ENCODE measurements at regions not wholly inside any gene's neighbourhood (a gene's known extent, or its start where the extent isn't known, plus 50 kb on each side); places are given as distances from the start of the nearest gene placed in this dataset.

DNA sequence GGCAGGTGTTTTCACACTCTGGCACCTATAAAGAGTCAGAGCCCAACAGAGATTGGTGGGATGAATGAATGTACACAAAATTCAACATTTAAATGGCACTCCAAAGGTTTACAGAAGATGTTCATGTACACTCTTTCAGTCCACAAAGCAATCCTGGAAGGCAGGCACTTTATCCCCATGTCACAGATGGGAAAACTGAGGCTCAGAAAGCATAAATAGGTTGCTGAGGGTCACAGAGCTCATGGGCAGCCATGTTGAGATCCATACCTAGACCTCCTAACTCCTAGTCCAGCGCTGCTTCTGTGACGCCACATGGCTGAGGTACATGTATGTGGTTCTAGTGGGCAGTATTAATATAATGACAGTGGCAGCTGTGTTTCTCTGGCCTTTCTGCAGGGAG lies 157.7 kb upstream of the LHX1 start:
- Histone ChIP-seq H3K27me3 (ENCODE audit: control insufficient read depth in 1 of 2, insufficient read depth in 2 of 2, low read length in 1 of 2) (no peaks in the 10 kb centered on the region), H3K36me3 (ENCODE audit: control insufficient read depth in 1 of 2, insufficient read depth in 2 of 2, low read length in 1 of 2) (no peaks in the 10 kb centered on the region), H3K27ac (ENCODE audit: low read depth in 1 of 2, low read length in 2 of 2) (no peak overlapping the region), H3K9me3 (ENCODE audit: control insufficient read depth, low read length) (peaks cover 2% of the 10 kb centered on the region), H3K4me3 (ENCODE audit: low read length in 2 of 2) (no peak overlapping the region), H3K4me1 (ENCODE audit: control insufficient read depth in 1 of 2, insufficient read depth in 2 of 2, low read length in 2 of 2) (no peaks in the 10 kb centered on the region)
- WGBS, 2 donors: 89 to 94% methylated on average over 2 of the region's 2 CpGs
- DNase-seq (no peak), ATAC-seq (ENCODE audit: low FRiP score) (no peak)
- intact Hi-C loops (cut with DNase I): no loop called here

DNA sequence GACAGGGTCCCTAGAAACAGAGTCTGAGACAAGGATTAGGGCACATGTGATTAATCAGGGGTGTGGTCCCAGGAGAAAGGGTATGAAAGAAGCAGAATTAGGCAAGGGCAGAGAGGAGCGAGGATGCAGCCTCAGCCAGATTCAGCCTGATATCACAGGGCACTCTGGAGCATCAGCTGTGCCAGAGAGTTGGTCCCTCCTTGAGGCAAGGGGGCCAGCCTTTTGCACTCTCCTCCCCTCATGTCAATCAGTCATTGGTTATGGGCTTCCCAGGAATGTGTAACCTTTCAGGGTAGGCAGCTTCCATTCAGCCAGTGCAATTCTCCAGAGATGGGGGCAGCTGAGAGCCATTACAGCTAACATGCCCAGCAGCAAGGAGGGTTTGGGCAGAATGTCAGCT lies 152.6 kb upstream of the LHX1 start:
- H3K27ac ChIP-seq (ENCODE audit: low read depth in 1 of 2, low read length in 2 of 2): no peak overlapping the region
- H3K9me3 ChIP-seq (ENCODE audit: control insufficient read depth, low read length): peaks cover 7% of the 10 kb centered on the region
- H3K27me3 ChIP-seq (ENCODE audit: control insufficient read depth in 1 of 2, insufficient read depth in 2 of 2, low read length in 1 of 2): no peaks in the 10 kb centered on the region
- no peak overlapping the region for H3K4me3 ChIP-seq (ENCODE audit: low read length in 2 of 2)
- no peaks in the 10 kb centered on the region for H3K4me1 ChIP-seq (ENCODE audit: control insufficient read depth in 1 of 2, insufficient read depth in 2 of 2, low read length in 2 of 2)
- ATAC-seq (ENCODE audit: low FRiP score) (no peak), DNase-seq (no peak)
- intact Hi-C loops (cut with DNase I): no loop called here
- no peaks in the 10 kb centered on the region for H3K36me3 ChIP-seq (ENCODE audit: control insufficient read depth in 1 of 2, insufficient read depth in 2 of 2, low read length in 1 of 2)
- 59 to 84% methylated on average over 1 of the region's 1 CpG for WGBS, 2 donors

DNA sequence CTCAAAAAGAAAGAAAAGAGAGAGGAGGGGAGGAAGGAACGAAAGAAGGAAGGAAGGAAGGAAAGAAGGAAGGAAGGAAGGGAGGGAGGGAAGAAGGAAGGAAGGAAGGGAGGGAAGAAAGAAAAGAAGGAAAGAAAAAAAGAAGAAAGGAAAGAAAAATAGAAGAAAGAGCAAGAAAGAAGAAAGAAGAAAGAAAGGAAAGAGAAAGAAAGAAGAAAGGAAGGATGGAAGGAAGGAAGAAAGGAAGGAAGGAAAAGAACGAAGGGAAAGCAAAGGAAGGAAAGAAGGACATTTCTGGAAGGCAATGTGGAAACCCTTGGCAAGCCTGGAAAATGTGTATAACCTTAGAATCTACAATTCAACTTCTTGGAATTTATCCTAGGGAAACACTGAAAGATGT lies 150.4 kb upstream of the LHX1 start:
- intact Hi-C loops (cut with DNase I): no loop called here
- Histone ChIP-seq H3K27me3 (ENCODE audit: control insufficient read depth in 1 of 2, insufficient read depth in 2 of 2, low read length in 1 of 2) (peaks cover 0 to 3% of the 10 kb centered on the region in 2 donors), H3K36me3 (ENCODE audit: control insufficient read depth in 1 of 2, insufficient read depth in 2 of 2, low read length in 1 of 2) (no peaks in the 10 kb centered on the region), H3K9me3 (ENCODE audit: control insufficient read depth, low read length) (peaks cover 7% of the 10 kb centered on the region), H3K4me1 (ENCODE audit: control insufficient read depth in 1 of 2, insufficient read depth in 2 of 2, low read length in 2 of 2) (no peaks in the 10 kb centered on the region), H3K4me3 (ENCODE audit: low read length in 2 of 2) (no peak overlapping the region), H3K27ac (ENCODE audit: low read depth in 1 of 2, low read length in 2 of 2) (no peak overlapping the region)
- 66 to 70% methylated on average over 2 of the region's 2 CpGs for WGBS, 2 donors
- ATAC-seq (ENCODE audit: low FRiP score) (no peak), DNase-seq (no peak)

DNA sequence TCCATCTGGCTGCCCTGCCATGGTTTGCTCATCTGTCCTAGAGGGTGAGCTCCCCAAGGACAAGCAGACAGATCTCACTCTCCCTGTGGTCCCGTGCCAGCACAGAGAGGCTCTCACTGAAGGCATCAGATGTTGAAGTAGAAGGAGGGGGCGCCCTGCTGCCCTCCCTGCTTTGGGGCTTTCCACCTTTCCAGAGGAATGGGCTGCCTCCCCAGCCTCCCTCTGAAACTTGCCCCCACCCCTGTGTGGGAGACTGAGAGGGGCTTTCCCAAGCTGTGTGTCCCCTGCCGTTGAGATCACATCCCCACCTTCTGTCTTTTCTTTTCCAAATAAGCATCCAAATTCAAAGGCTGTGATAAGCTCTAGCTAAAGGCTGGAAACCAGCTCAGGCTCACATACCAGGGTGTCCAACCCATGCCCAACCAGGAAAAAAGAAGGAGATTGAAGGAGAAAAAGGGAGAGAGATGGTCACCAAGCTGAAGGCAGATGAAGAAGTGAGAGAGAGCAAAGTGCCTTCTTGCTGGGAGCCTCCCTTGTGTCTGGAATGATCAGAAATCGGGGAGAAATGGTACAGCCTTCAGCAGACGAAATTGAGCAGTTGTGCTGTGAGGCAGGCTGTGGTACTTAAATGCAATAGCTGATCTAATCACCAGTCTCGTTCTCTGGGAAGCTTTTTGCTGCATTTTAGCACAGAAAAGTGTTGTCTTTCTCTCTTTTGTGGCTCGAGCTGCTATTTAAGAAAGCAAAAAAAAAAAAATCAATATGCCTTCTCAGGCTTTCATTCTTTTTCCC lies 145.9 kb upstream of the LHX1 start:
- 12 to 20% methylated on average over 7 of the region's 7 CpGs for WGBS, 2 donors
- ATAC-seq (ENCODE audit: low FRiP score) (no peak), DNase-seq (no peak)
- intact Hi-C loops (cut with DNase I): no loop called here
- Histone ChIP-seq H3K27me3 (ENCODE audit: control insufficient read depth in 1 of 2, insufficient read depth in 2 of 2, low read length in 1 of 2) (peaks cover 0 to 3% of the 10 kb centered on the region in 2 donors), H3K4me3 (ENCODE audit: low read length in 2 of 2) (no peak overlapping the region), H3K4me1 (ENCODE audit: control insufficient read depth in 1 of 2, insufficient read depth in 2 of 2, low read length in 2 of 2) (no peaks in the 10 kb centered on the region), H3K9me3 (ENCODE audit: control insufficient read depth, low read length) (peaks cover 2% of the 10 kb centered on the region), H3K27ac (ENCODE audit: low read depth in 1 of 2, low read length in 2 of 2) (no peak overlapping the region), H3K36me3 (ENCODE audit: control insufficient read depth in 1 of 2, insufficient read depth in 2 of 2, low read length in 1 of 2) (no peaks in the 10 kb centered on the region)

DNA sequence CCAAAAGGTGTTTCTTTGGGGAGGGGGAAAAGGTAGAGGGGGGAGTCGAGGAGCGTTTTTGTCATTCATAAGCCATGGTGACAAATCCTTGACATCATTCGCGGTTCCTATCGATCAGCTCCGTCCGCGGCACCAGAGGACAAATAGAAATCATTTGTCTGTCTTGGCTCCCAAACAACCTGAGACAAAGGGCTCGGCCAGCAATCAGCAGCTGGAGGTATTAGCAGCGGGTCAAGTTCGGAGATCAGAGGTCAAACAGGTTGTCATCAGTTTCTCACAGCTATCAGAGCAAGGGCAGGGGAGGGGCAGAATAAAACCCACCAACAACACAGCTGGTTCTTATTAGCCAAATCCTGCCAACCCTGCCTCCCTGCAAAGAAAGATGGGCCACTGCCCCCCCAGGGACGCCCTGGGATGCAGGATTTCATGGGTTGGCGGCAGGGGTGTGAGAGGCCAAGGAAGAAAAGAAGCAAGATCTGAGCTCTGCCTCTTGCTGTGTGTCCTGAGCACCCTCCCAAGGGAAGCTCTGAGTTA lies 145.3 kb upstream of the LHX1 start:
- Histone ChIP-seq H3K36me3 (ENCODE audit: control insufficient read depth in 1 of 2, insufficient read depth in 2 of 2, low read length in 1 of 2) (no peaks in the 10 kb centered on the region), H3K27me3 (ENCODE audit: control insufficient read depth in 1 of 2, insufficient read depth in 2 of 2, low read length in 1 of 2) (peaks cover 0 to 3% of the 10 kb centered on the region in 2 donors), H3K27ac (ENCODE audit: low read depth in 1 of 2, low read length in 2 of 2) (no peak overlapping the region), H3K9me3 (ENCODE audit: control insufficient read depth, low read length) (no peaks in the 10 kb centered on the region), H3K4me3 (ENCODE audit: low read length in 2 of 2) (no peak overlapping the region), H3K4me1 (ENCODE audit: control insufficient read depth in 1 of 2, insufficient read depth in 2 of 2, low read length in 2 of 2) (no peaks in the 10 kb centered on the region)
- DNase-seq: no peak
- 4 to 9% methylated on average over 13 of the region's 13 CpGs for WGBS, 2 donors
- ATAC-seq (ENCODE audit: low FRiP score): no peak
- intact Hi-C loops (cut with DNase I): no loop called here

DNA sequence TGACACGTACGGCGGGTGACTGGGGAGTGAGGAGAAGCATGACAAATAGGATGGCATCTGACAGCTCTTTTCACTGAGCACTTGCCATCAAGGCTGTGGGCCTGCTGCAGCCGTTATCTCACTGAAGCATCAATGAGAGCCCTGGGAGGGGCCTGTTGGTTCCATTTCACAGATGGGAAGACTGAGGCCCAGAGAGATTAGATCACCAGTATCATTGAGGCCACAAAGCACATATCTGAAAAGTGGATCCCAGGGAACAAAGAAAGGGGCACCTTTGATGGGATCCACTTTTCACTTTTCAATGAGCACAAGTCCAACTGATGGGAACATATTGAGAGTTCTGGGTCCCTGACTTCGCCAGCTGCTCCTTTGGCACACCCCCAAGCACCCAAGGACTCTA lies 144.4 kb upstream of the LHX1 start:
- Histone ChIP-seq H3K36me3 (ENCODE audit: control insufficient read depth in 1 of 2, insufficient read depth in 2 of 2, low read length in 1 of 2) (no peaks in the 10 kb centered on the region), H3K4me1 (ENCODE audit: control insufficient read depth in 1 of 2, insufficient read depth in 2 of 2, low read length in 2 of 2) (no peaks in the 10 kb centered on the region), H3K4me3 (ENCODE audit: low read length in 2 of 2) (no peak overlapping the region), H3K27me3 (ENCODE audit: control insufficient read depth in 1 of 2, insufficient read depth in 2 of 2, low read length in 1 of 2) (peaks cover 0 to 3% of the 10 kb centered on the region in 2 donors), H3K9me3 (ENCODE audit: control insufficient read depth, low read length) (peaks cover 5% of the 10 kb centered on the region), H3K27ac (ENCODE audit: low read depth in 1 of 2, low read length in 2 of 2) (no peak overlapping the region)
- 78% methylated on average over 5 of the region's 5 CpGs for WGBS, 2 donors
- intact Hi-C loops (cut with DNase I): no loop called here
- ATAC-seq (ENCODE audit: low FRiP score) (no peak), DNase-seq (no peak)

DNA sequence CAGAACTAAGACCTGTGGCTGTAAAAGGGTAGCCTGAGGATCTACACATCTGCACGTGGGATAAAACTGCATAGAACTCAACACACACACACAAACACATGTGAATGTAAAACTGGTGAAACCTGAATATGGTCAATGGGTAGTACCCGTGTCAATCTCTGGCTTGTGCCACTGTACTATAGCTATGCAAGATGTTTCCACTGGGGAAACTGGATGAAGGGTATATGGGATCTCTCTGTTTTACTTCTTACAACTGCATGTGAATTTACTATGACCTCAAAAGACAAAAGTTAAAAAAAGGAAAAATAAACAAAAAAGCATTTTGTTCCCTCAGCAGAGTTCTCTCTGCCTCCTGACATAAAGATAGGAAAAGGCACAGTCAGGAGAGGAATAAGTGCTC lies 143.3 kb upstream of the LHX1 start:
- H3K4me1 ChIP-seq (ENCODE audit: control insufficient read depth in 1 of 2, insufficient read depth in 2 of 2, low read length in 2 of 2): no peaks in the 10 kb centered on the region
- H3K36me3 ChIP-seq (ENCODE audit: control insufficient read depth in 1 of 2, insufficient read depth in 2 of 2, low read length in 1 of 2): no peaks in the 10 kb centered on the region
- intact Hi-C loops (cut with DNase I): no loop called here
- H3K4me3 ChIP-seq (ENCODE audit: low read length in 2 of 2): no peak overlapping the region
- WGBS, 2 donors: 81 to 87% methylated on average over 2 of the region's 2 CpGs
- H3K9me3 ChIP-seq (ENCODE audit: control insufficient read depth, low read length): peaks cover 6% of the 10 kb centered on the region
- H3K27ac ChIP-seq (ENCODE audit: low read depth in 1 of 2, low read length in 2 of 2): no peak overlapping the region
- no peak for ATAC-seq (ENCODE audit: low FRiP score)
- no peak for DNase-seq
- peaks cover 0 to 3% of the 10 kb centered on the region in 2 donors for H3K27me3 ChIP-seq (ENCODE audit: control insufficient read depth in 1 of 2, insufficient read depth in 2 of 2, low read length in 1 of 2)

DNA sequence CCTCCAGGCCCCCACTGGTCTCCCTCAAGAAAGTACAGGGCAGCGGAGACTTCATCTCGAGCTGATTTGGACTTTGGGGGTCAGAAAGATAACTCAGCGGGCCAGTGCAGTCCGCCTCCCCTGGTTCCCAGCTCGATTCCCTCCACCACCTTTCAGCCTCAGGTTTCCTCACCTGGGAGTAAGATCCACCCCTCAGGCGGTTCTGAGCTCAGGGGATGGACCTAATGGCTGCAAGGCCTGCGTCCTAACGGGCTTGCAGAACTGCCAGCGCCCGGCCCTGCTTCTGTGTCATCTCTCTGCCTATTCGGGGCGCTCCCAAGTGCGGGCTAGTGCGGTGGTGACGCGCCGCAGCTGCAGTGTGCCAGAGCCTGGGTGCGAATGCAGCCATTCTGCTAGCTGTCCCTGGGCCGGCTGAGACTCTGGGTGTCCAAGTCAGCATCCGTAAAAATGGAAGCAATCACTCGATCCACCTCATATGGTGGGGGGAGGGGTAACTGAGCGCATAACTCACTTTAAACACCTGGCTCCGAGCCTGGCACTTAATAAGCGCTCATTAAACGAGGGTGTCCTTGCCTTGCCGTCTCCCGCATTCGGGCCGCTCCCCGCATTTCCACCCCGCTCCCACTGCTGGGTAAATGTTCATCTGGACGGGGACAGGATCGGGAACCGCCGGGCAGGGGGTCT lies 129.6 kb upstream of the LHX1 start:
- Histone ChIP-seq H3K27ac (ENCODE audit: low read depth in 1 of 2, low read length in 2 of 2) (no peak overlapping the region), H3K4me3 (ENCODE audit: low read length in 2 of 2) (no peak overlapping the region)
- 10 to 17% methylated on average over 35 of the region's 35 CpGs for WGBS, 2 donors

DNA sequence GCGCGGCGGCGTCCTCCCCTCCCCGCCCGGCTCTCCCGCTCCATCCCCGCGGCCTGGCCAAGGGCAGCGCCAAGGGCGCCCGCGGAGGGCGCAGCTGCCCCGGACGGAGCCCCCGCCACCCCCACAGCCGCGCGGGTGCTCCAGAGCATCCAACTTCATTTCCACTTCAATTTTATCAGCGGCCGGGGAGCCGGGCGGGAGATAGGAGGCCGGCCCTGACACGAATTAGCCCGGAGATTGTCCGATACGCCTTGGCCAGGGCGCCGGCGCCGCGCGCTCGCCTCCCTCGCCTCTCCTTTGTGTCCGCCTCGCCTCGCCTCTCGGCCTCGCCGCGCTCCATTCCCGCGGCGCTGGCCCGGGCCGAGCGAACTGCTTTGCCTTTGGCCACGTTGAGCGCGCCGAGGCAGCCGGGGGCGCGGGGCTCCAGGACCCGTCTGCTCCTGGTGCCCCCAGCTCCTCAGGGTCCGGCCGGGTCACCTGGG lies 129.1 kb upstream of the LHX1 start:
- no peak overlapping the region for H3K4me3 ChIP-seq (ENCODE audit: low read length in 2 of 2)
- no peaks in the 10 kb centered on the region for H3K36me3 ChIP-seq (ENCODE audit: control insufficient read depth in 1 of 2, insufficient read depth in 2 of 2, low read length in 1 of 2)
- no peak overlapping the region for H3K27ac ChIP-seq (ENCODE audit: low read depth in 1 of 2, low read length in 2 of 2)
- H3K27me3 ChIP-seq (ENCODE audit: control insufficient read depth in 1 of 2, insufficient read depth in 2 of 2, low read length in 1 of 2): no peaks in the 10 kb centered on the region
- no peaks in the 10 kb centered on the region for H3K4me1 ChIP-seq (ENCODE audit: control insufficient read depth in 1 of 2, insufficient read depth in 2 of 2, low read length in 2 of 2)
- intact Hi-C loops (cut with DNase I): no loop called here
- no peak for ATAC-seq (ENCODE audit: low FRiP score)
- no peaks in the 10 kb centered on the region for H3K9me3 ChIP-seq (ENCODE audit: control insufficient read depth, low read length)
- DNase-seq: no peak
- 1% methylated on average over 48 to 60 of the region's 60 CpGs for WGBS, 2 donors

More for the DNA sequence above, 129.6 kb upstream of the LHX1 start:
- no peak for DNase-seq
- H3K27me3 ChIP-seq (ENCODE audit: control insufficient read depth in 1 of 2, insufficient read depth in 2 of 2, low read length in 1 of 2): no peaks in the 10 kb centered on the region
- no peaks in the 10 kb centered on the region for H3K9me3 ChIP-seq (ENCODE audit: control insufficient read depth, low read length)
- intact Hi-C loops (cut with DNase I): no loop called here
- no peak for ATAC-seq (ENCODE audit: low FRiP score)
- no peaks in the 10 kb centered on the region for H3K4me1 ChIP-seq (ENCODE audit: control insufficient read depth in 1 of 2, insufficient read depth in 2 of 2, low read length in 2 of 2)
- no peaks in the 10 kb centered on the region for H3K36me3 ChIP-seq (ENCODE audit: control insufficient read depth in 1 of 2, insufficient read depth in 2 of 2, low read length in 1 of 2)
